Esophagus muscularis mucosa (tissue), 4 donors: ENCODE measurements at regions not wholly inside any gene's neighbourhood (a gene's known extent, or its start where the extent isn't known, plus 50 kb on each side); places are given as distances from the start of the nearest gene placed in this dataset.

Source experiments
- EP300 ChIP-seq: sonication (generic); formaldehyde crosslinking; IDR thresholded peaks from one replicate; pipeline ENCODE4 v1.6.1; 2017; ENCODE audit warnings: antibody characterized with exemption
- POLR2A ChIP-seq: fragments of 450-650 bp; IDR thresholded peaks from one replicate; pipeline ENCODE4 v1.6.1; 2017; ENCODE audit warnings: antibody characterized with exemption, moderate library complexity, mild to moderate bottlenecking, low read depth
- TF ChIP-seq, protein P1 (sequence below), 3 experiments: fragments of 200-600 bp in 2 of 3; fragments of 450-650 bp in 1 of 3; sonication (generic) in 2 of 3; IDR thresholded peaks; one replicate each; pipeline ENCODE4 v1.5.1; 2017 to 2019; ENCODE audit warnings: antibody characterized with exemption in 3 of 3, mild to moderate bottlenecking in 2 of 3, moderate library complexity in 1 of 3

DNA sequence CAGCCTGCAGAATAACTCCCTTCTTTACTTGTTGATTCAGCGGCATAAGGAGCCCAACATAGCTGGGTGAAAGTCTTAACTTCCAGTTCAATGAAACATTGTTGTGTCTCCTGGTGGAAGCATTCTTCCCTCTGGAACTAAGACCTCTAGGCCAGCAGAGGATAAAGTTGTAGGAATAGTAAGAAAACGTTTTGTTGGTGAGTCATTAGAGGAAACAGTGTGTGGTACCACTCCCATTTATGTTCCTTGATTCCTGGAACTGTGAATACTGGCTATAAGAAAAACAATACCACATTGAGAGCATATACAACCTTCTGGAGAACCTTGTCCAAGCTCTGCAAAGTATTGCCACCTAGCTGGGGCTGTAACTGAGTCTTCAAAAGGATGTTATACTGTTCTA, 737.4 kb upstream of the ZP4 start:
- TF ChIP-seq, protein P1, sequence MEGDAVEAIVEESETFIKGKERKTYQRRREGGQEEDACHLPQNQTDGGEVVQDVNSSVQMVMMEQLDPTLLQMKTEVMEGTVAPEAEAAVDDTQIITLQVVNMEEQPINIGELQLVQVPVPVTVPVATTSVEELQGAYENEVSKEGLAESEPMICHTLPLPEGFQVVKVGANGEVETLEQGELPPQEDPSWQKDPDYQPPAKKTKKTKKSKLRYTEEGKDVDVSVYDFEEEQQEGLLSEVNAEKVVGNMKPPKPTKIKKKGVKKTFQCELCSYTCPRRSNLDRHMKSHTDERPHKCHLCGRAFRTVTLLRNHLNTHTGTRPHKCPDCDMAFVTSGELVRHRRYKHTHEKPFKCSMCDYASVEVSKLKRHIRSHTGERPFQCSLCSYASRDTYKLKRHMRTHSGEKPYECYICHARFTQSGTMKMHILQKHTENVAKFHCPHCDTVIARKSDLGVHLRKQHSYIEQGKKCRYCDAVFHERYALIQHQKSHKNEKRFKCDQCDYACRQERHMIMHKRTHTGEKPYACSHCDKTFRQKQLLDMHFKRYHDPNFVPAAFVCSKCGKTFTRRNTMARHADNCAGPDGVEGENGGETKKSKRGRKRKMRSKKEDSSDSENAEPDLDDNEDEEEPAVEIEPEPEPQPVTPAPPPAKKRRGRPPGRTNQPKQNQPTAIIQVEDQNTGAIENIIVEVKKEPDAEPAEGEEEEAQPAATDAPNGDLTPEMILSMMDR (IDR thresholded peaks at IDR 0.05) = no peak
- TF ChIP-seq EP300 (no peak), POLR2A (no peak)
